Thyroid gland (tissue), 4 donors: ENCODE measurements at regions not wholly inside any gene's neighbourhood (a gene's known extent, or its start where the extent isn't known, plus 50 kb on each side); places are given as distances from the start of the nearest gene placed in this dataset.

Experiments used
- CTCF ChIP-seq, 6 experiments: fragments of 200-600 bp in 3 of 6; fragments of 450-650 bp in 3 of 6; sonication (generic) in 3 of 6; IDR thresholded peaks; one replicate each; pipeline ENCODE4 v1.5.1; 2016 to 2019; ENCODE audit warnings: antibody characterized with exemption in 6 of 6, mild to moderate bottlenecking in 2 of 6, inconsistent platforms in 1 of 6, moderate library complexity in 1 of 6
- POLR2A ChIP-seq, 2 donors: fragments of 450-650 bp; IDR thresholded peaks; one replicate each; pipeline ENCODE4 v1.6.1; 2017; ENCODE audit warnings: antibody characterized with exemption in 2 of 2, mild to moderate bottlenecking in 2 of 2, moderate library complexity in 1 of 2

GRCh38 chr10:23675585-23675984 lies 236.7 kb downstream of the OTUD1 start:
- TF ChIP-seq CTCF (IDR thresholded peaks at IDR 0.05) = no peak
- no peak for TF ChIP-seq POLR2A (IDR thresholded peaks at IDR 0.05)
